GM19035 (cell line): ENCODE measurements at regions not wholly inside any gene's neighbourhood (a gene's known extent, or its start where the extent isn't known, plus 50 kb on each side); places are given as distances from the start of the nearest gene placed in this dataset.
"Not testable (repeated sequence)": the region's sequence is repeated elsewhere in the genome, so short reads cannot be mapped to it uniquely, and the experiment has no call there.

ENCODE experiments used
- ATAC-seq: cut with Tn5 transposase; IDR thresholded peaks from one replicate; pipeline ENCODE4 v1.9.1; 2021; ENCODE audit not compliant: unreplicated experiment

- no peak for ATAC-seq
Measured at GRCh38 chr7:25579778-25580075, 351.4 kb upstream of the NPVF start.

- ATAC-seq: no peak
Measured at GRCh38 chr7:25580141-25580540, 351.9 kb upstream of the NPVF start.

- no peak for ATAC-seq
Measured at GRCh38 chr7:25583621-25584020, 355.3 kb upstream of the NPVF start.

GRCh38 chr7:25584112-25584938, 356.0 kb upstream of the NPVF start:
- ATAC-seq: no peak

GRCh38 chr7:25586513-25586912, 358.2 kb upstream of the NPVF start:
- ATAC-seq: no peak

GRCh38 chr7:25594122-25594521, 365.8 kb upstream of the NPVF start:
- ATAC-seq: no peak

GRCh38 chr7:25594728-25595127, 366.4 kb upstream of the NPVF start:
- ATAC-seq: no peak

- no peak for ATAC-seq
Measured at GRCh38 chr7:25595996-25596395, 367.7 kb upstream of the NPVF start.

- no peak for ATAC-seq
Measured at GRCh38 chr7:25596443-25596842, 368.2 kb upstream of the NPVF start.

- no peak for ATAC-seq
Measured at GRCh38 chr7:25597946-25598345, 369.7 kb upstream of the NPVF start.

- ATAC-seq: no peak
Measured at GRCh38 chr7:25598765-25599164, 370.5 kb upstream of the NPVF start.

- ATAC-seq: no peak
Measured at GRCh38 chr7:25600262-25600920, 372.1 kb upstream of the NPVF start.

GRCh38 chr7:25602730-25603426, 374.6 kb upstream of the NPVF start:
- not testable (repeated sequence) for ATAC-seq

- not testable (repeated sequence) for ATAC-seq
Measured at GRCh38 chr7:25603427-25603740, 375.1 kb upstream of the NPVF start.

- no peak for ATAC-seq
Measured at GRCh38 chr7:25611196-25611595, 382.9 kb upstream of the NPVF start.

GRCh38 chr7:25613912-25614311, 385.6 kb upstream of the NPVF start:
- no peak for ATAC-seq

GRCh38 chr7:25614415-25614814, 386.1 kb upstream of the NPVF start:
- ATAC-seq: no peak

- no peak for ATAC-seq
Measured at GRCh38 chr7:25615003-25615402, 386.7 kb upstream of the NPVF start.

- ATAC-seq: no peak
Measured at GRCh38 chr7:25615593-25615992, 387.3 kb upstream of the NPVF start.

GRCh38 chr7:25617214-25617613, 388.9 kb upstream of the NPVF start:
- ATAC-seq: no peak

- ATAC-seq: no peak
Measured at GRCh38 chr7:25617673-25618072, 389.4 kb upstream of the NPVF start.

GRCh38 chr7:25619381-25619780, 391.1 kb upstream of the NPVF start:
- no peak for ATAC-seq
